ENCODE measurements at regions not wholly inside any gene's neighbourhood (a gene's known extent, or its start where the extent isn't known, plus 50 kb on each side); places are given as distances from the start of the nearest gene placed in this dataset.
A peak's percentile ranks its signal among the peaks of the same experiment; 100 is the strongest.

DNA sequence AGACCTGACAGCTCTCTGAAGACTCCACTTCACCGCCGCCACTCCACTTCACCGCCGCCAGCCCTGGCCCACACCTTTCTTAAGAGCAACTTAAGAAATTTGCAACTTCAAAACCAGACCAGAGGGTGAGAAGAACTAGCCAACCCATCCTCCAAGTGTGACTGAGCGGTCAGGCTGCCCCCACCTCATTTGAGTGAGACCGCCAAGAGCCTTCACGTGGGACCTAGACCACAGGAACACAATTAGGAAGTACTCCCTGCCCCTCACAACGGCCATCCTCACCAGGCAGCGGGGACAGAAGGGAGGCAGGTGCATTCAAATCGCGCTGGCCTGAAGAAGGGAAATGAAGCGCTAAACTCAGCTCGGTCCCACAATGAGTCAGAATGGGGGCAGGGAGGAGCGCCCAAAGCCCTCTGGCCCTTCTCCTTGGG is 156.8 kb upstream of the BCL6 start:
- no peak for DNase-seq (ENCODE audit: low read depth)

DNA sequence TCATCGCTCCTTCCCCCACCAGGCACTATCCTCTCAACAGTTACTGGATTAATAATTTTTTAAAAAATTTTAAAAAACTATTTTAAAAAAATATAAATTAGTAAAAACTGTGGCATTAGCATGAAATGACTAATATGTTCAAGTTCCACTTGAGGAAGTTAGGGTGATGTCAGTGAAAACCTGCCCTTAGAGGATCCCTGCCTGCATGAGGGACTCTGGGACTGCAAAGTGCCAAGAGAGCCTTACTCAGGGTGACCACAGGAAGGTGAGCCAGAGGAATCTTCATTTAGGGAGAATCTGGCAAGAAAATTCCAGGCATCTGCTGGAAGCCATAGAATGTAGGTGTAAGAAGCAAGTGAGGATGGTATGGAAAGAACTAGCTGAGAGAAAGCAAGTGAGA is 157.7 kb upstream of the BCL6 start:
- no peak for DNase-seq (ENCODE audit: low read depth)

DNA sequence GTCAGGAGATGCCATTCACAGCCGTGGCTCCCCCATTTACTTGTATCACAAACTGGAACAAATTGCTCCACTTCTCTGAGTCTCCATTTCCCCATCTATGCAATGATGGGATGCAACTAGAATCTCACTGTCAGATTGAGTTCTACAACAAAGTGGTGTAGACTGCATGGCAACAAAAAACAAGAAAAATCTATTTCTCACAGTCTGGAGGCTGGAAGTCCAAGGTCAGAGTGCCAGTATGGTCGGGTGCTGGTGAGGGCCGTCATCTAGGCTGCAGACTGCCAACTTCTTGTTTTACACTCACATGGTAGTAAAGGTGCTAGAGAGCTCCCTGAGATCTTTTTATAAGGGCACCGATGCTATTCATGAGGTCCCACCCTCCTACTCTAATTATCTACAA is 158.4 kb upstream of the BCL6 start:
- no peak for DNase-seq (ENCODE audit: low read depth)

DNA sequence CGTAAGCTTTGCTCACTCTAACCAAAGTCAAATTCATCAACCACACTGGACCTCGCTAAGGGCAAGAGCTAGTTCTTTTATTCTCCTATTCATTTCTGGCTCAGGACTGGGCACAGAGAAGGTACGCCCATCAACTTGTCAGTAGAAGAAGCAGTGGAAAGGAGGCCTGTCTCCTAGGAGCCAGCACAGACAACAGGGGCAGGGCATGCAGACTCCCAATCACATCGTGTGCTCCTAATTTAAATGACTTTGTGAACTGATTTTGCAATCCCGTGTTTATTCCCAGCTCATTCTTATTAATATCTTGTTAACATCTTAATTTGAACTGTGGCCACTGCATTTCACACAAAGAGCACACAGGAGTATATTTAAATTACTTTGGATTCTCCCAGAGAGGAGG is 161.1 kb upstream of the BCL6 start:
- no peak for DNase-seq (ENCODE audit: low read depth)

DNA sequence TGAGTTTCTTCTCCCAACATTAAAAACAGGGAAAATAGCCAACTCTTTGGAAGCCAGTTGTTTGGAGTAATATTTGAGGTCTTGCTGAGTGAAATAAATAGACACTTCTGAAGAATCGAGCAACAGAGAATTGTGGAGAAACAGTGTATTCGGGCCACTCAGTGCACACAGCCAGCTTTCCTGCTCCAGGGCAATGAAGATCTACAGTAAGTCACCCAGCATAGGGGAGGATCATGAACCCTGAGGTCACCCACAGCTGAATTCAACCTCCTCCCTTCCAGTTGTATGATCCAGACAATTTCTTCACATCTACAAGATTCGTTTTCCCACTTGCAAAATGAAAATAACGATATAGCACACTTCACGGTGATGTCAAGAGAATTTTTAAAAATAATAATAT is 161.7 kb upstream of the BCL6 start:
- no peak for DNase-seq (ENCODE audit: low read depth)

DNA sequence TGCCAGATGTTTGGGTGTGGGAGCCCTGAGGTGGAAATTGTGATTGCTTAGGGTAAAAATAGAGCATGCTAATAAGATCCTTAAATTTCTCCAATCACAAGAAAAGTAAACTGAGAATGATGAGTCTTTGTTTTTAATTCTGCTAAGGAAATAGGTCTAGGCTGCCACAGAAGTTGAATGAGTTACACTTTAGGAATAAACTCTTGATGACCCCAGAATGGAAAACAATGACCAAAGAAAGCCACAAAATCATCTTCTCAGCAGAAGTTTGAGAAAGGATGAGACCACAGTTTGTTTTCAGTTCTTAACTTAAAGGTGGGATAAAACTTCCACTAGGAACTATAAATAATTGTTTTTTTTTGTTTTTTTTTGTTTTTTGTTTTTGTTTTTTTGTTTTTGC is 164.6 kb upstream of the BCL6 start:
- DNase-seq (ENCODE audit: low read depth): no peak

DNA sequence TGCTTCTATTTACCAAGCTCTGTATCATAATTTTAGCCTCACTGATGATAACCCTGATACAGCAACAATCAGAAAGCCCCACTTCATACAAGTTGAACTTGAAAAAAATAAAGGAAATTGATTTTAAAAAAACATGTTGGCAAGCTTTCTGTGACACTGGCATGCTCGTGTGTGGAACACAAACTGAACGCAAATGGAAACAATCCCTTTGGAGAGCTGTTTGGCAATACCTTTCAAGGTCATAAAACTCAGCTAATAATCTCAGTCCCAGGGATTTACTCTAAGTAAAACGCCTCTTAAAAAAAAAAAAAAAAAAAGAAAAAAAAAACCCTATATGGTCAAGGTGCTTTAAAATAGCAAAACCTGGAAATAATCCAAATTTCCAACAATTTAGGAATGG is 166.7 kb upstream of the BCL6 start:
- DNase-seq (ENCODE audit: low read depth): no peak

DNA sequence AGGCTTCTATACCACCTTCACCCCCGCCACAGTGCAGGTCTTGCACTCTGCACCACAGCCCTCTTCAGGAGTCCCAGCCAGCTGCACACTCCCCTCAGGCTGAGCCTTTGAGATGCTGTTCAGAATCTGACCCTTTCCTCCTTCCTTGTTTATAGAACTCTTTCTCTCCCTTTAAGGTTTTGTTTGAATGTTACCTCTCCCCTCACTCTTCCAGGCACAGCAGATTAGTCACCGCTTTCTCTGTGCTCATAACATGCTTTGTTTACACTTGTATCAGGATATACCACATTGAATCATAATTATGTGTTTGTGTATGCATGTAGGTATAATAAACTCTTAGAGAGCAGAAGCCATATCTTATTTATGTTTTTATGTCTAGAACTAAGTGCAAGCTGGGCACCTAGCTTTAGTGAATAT is 168.4 kb upstream of the BCL6 start:
- DNase-seq (ENCODE audit: low read depth): no peak

DNA sequence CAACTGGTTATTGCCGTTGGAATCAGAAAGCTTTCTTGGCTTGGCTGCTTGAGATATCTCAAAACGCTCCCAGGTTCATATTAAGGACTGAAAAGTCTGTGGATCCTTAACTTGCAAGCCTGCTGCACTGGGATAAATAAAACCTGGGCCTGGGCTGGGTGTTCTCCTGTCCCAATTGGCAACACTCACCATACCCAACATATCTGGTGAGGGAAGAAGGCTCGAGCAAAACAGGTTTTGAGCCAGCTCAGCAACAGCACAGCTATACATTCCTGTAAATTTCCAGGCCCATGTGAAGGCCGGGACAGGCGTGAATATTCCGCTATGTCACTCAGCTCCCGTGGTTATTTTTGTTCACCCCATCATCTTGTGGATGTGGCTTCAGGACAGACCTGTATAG is 169.0 kb upstream of the BCL6 start:
- DNase-seq (ENCODE audit: low read depth): no peak

DNA sequence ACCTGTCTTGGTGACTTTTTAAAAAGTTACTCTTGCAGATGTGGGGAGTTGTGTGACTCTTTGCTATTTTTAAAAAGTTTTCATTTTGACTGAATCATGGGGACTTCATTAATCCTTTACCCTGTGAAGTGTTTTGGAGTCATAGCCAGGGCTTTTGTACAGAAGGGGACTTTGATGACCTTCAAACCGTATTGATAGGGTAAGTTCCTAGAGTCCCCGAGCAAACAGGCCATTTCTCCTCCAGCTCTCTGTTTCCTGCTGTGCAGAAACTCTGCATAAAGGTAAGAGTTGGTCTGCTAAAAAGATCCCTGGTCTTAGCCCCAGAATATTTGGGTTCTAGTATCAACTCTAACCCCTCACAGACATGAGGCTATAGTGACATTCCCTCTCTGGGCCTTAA is 170.8 kb upstream of the BCL6 start:
- no peak for DNase-seq (ENCODE audit: low read depth)

DNA sequence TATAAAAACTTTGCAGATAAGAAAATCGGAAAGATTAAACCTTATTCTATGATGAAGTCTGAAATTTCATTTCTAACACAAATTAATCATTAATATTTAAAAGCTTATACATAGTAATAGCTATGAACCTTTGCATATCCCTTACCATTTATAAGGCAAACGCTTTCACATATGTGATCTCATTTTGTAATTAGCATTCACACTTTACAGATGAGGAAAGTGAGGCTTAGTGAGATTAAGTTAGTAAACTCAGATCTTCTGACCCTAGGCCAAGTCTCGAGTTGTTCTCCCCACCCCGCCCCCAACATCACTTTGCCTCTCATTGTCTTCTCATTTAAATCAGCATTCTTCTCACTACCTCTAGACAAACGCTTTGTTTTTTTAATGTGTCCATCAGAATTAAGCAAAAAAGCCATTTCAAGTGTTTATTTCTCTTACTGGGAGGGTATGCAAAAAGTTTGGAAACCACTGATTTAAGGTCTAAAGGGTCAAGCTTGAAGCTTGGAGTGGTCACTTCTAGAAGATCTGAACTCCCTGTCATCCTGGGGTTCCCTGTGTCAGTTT is 172.9 kb upstream of the BCL6 start:
- DNase-seq (ENCODE audit: low read depth): no peak

DNA sequence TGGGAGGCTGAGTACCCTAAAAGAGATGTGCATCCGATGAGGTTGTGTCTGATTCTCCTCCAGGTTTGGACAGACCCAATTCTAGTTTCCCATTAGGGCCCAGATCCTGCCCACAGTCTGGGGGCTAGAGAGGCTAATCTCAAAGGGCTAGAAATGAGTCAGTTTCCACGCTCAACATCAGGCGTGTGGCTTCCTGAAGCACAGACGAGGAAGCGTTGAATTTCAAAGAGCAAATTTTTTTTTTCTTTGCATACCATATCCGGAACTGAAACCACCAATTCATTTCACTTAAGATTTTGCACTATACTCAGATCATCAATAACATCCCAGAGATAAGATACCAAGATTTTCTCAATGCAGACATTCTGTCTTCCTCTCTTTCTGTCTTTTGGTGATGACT is 173.8 kb upstream of the BCL6 start:
- peak; percentile 48 for DNase-seq (ENCODE audit: low read depth)

DNA sequence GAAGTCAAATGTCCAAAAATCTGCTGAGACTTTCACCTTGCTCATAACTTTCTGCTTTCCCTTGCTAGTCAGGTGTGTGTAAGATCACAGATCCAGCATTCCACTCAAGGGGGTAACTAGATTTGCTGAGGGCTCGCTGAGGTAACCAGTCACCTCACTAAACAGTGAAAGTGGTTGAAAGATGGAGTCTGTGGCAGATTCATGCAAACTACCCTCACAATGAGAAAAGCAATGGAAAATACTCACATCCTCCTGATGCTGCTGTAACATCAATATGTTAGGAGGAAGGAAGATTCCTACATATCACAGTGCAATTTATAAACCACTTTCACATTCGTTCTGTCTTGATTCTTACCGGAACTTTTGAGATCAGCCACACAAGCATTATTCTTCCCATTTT is 174.3 kb upstream of the BCL6 start:
- DNase-seq (ENCODE audit: low read depth): no peak

DNA sequence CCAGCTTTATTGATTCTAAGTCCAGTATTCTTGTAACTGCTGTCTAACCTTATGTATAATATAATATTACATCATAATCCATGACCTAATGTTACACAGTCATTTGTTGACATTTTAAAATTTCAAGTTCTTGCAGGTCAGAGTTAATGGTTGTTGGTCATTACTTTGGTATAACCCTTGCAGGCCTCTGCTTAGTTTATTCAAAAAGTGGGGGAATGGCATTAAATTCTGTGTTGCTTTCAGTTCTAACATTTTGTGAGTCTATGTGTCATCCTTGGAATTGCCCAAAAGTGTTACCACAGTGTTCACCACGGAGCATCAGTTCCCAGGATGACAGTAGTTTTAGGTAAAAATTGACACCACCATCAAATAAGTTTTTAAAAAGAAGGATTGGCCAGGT is 174.8 kb upstream of the BCL6 start:
- DNase-seq (ENCODE audit: low read depth): no peak

DNA sequence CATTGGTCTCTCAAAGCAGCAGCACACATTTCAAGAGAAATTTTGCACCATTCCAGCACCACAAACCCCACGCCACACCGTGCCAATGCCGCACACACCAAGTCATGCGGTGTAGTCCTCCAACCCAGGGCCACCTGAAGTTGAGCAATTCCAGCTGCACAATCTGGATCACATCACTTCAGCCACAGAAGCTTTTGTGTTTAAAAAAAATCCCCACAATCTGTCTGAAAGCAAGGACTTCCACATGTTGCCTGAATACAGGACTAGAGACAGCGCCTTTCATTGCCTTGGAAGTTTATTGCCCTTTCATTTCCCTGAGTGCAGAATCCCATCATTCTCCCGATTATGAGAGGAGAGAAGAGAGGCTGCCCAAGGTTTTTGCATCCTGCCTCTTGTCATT is 175.6 kb upstream of the BCL6 start:
- no peak for DNase-seq (ENCODE audit: low read depth)

DNA sequence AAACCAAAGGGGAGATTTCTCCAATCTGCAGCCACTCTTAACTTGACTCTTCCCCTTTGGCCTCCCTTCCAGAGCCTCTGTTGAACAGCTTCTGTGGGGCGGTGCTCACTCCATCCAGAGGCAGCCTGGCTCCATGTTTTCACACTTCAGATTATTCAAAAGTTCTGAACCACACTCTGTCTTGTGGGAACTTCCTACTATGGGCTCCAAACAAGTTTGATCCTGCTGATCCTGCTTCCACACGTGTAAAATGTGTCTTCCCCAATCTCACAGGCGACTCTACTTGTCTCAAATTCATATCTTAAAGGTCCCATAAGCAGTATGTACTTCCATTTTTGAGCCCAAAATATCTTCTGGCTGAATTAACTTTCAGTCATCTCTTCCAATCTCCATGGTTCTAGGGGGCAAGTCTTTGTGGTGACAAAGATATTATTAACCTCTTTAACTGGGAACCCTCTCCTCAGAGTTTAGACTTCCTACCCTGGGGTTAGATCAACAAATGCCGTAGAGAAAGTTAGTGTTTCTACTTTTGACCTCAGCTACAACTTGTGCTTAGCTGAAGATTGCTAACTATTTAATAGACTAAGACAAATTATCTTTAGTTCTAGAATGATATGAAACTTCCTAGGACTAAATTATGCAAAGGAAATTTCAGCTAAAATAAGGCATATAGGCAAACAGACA is 176.3 kb upstream of the BCL6 start:
- no peak for DNase-seq (ENCODE audit: low read depth)

DNA sequence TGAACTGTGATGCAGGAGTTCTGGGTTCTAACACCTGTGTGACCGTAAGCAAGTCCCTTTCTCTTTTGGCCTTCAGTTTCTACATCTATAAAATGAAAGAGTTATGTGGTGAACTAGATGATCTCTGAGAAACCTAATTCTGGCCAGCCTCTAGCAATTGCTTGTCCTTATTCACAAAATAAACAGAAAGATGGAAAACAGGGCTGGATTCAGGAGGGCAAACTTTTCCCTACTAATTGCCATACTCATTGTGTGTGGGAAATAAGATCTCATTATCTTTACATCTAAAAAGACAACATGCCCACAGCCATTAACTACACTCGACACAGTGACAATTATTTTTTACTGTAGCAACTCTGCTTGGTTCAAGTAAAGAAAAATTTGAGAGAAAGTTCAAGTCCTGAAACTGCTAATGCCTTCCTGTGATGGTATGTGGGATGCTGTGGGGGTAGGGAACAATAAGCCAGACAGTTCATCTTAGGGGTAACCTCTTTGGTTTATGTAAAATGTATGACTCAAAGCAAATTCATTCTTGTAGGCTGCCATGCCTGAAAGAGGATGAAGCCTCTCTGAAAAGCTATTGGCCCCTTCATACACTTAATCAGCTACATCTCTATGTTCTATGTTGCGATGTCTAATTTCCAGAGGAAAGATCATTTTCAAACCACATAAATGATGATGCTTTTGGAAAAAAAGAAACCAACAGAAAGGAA is 177.6 kb upstream of the BCL6 start:
- DNase-seq (ENCODE audit: low read depth): no peak

DNA sequence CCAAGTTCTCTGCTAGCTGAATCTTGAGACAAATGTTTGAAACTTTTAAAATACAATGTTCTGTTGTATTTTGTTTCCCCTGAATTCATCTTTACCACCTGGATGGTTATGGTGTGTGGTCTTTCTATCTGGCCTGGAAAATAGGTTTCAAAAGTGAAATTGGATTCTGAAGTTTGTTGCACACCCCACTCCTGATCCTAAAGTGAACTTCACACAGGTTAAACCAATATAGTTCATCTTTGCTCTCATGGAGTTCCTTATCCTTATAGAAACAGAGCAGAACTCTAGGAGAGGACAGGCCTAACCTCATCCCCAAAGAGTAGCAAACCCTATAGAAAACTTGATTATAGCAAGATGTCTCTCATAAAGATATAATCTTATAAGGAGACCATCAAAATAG is 179.4 kb upstream of the BCL6 start:
- no peak for DNase-seq (ENCODE audit: low read depth)

DNA sequence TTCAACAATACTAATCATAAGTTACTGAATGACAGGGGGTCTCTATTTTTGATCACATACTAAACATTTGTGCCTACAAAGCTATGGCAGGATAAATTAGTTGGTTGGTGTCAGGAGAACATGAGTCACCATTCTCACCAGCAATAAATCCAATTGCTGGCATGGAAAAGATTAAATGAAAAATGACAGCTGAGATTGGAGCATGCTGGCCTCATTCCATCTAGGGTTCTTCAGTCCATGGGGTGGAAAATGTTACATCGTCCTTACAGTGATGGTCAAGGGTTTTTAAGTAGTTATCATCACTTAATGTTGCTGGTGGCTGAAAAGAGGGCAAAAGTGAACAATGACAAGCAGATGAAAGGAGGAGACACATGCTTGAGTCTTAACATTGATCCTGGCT is 180.1 kb upstream of the BCL6 start:
- no peak for DNase-seq (ENCODE audit: low read depth)

DNA sequence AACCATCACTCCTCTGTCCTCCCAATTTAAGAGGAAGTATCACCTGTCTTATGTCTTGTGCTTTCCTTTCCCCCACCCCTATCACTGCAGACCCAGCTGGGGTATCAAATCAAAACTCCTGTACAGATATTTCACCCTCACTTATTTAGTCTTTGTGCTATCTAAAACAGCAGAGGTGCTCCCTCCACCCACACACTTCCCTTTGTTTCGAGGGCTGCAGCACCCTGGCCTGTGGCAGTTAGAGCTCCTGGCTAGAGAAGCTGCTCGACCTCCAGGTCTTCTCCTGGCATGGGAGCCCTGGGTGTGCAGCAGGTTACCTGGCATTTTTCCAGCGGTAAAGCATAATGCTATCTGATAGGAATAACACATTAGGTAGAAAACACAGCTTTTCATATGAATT is 181.4 kb upstream of the BCL6 start:
- no peak for DNase-seq (ENCODE audit: low read depth)

DNA sequence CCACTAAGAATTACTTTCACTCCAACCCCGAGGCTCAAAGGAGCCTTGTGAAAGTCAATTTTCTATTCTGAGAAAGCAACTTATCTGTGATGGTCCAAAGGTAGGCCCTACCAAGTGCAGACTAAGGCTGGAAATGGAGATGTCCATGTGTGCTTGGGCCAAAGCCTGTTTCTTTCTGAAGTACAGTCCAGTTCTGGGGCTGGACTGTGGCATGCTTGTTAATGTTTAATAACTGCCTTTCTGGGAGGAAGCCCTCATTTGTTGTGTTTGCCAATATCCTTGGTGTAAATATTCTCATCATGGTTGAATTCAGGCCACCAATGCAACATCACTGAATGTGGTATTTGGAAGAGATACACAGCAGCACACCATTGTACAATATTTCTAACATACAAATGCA is 182.3 kb upstream of the BCL6 start:
- no peak for DNase-seq (ENCODE audit: low read depth)

DNA sequence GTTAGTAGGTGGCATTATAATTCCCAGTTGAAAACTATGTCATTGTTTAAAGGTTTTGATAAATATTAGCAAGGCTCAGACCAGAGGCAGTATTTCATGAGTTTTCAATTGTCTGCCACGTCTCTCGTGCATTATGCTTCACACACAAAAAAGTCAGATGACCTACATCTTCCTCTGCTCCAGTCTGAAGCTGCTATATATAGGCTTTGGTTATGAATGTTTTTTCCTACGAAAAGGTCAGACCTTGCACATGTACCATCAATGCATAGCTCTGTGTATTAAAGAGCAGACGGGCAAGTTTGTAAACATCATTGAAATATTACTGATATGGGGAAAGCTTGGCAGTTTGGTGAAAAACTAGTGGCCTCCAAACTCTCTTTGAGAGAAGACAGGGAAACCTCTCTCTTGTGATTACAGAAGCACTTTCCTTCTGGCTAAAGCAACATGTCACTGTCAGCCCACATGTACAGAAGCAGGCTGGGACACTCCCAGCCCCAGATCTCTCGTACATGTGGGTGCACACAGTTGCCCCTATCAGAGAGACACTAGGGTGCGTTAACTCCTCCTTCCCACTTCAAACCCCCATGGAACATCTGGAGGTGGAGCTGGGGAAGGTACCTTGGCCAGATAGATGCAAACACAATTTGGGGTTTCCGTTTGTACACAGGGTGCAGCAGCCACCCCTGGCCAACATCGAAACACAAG is 184.0 kb upstream of the BCL6 start:
- no peak for DNase-seq (ENCODE audit: low read depth)

DNA sequence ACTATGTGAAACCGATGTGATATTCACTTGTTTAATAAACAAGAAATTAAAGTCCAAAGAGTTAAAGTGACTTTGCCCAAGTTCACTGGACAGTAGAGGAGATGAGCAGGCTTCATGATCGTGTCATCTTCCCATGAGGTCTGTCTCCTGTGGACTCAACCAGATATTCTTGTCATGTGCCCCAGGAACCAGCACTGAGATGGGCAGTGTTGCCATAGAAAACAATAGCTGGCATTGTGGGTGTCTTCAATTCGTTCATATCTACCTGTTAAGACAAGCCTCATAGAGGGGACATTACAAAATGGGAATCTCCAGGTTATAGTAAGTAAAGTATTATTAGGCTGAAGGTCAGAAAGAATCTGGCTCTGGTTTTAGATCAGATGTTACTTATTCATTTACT is 184.8 kb upstream of the BCL6 start:
- no peak for DNase-seq (ENCODE audit: low read depth)

Measured in stimulated activated CD8-positive, alpha-beta memory T cell treated with anti-CD3 and anti-CD28 coated beads, Interleukin-12 subunit alpha, Interleukin-12 subunit beta, amount 100 ng/mL, for 1 hour (primary cell).